Activated T-cell treated with anti-CD3 and anti-CD28 coated beads, Interleukin-2, amount 50 U/mL, for 72 hours (primary cell): ENCODE measurements at regions not wholly inside any gene's neighbourhood (a gene's known extent, or its start where the extent isn't known, plus 50 kb on each side); places are given as distances from the start of the nearest gene placed in this dataset.

Experiments
- ATAC-seq, 2 donors: fragments of 150-1000 bp; cut with Tn5 transposase; replicated peaks in 1 of 2; 2 replicates each; pipeline ENCODE4 v1.10.0; 2021; ENCODE audit warnings: moderate library complexity in 2 of 2, mild to moderate bottlenecking in 1 of 2
- DNase-seq, 2 donors: peaks; one replicate each; pipeline ENCODE4 v3.0.0; 2021 to 2022; ENCODE audit warnings: mixed read lengths in 1 of 2
- H3K27ac Mint-ChIP-seq: one replicate; pipeline ENCODE4 v1.8.0; 2022; ENCODE audit warnings: mild to moderate bottlenecking, moderate library complexity, mixed read lengths
- H3K27me3 Mint-ChIP-seq: one replicate; pipeline ENCODE4 v1.8.0; 2022; ENCODE audit warnings: low read depth, mixed read lengths
- H3K36me3 Mint-ChIP-seq, 2 donors: one replicate each; pipeline ENCODE4 v1.8.0; 2022; ENCODE audit warnings: mixed read lengths in 2 of 2, mild to moderate bottlenecking in 1 of 2; ENCODE audit not compliant: insufficient read depth in 2 of 2
- H3K4me1 Mint-ChIP-seq: one replicate; pipeline ENCODE4 v1.8.0; 2022; ENCODE audit warnings: low read depth, mixed read lengths
- H3K4me3 Mint-ChIP-seq, 2 donors: one replicate each; pipeline ENCODE4 v1.8.0; 2022; ENCODE audit warnings: mild to moderate bottlenecking in 2 of 2, mixed read lengths in 2 of 2, moderate library complexity in 2 of 2
- H3K9me3 Mint-ChIP-seq, 2 donors: one replicate each; pipeline ENCODE4 v1.8.0; 2022; ENCODE audit warnings: mixed read lengths in 2 of 2

DNA sequence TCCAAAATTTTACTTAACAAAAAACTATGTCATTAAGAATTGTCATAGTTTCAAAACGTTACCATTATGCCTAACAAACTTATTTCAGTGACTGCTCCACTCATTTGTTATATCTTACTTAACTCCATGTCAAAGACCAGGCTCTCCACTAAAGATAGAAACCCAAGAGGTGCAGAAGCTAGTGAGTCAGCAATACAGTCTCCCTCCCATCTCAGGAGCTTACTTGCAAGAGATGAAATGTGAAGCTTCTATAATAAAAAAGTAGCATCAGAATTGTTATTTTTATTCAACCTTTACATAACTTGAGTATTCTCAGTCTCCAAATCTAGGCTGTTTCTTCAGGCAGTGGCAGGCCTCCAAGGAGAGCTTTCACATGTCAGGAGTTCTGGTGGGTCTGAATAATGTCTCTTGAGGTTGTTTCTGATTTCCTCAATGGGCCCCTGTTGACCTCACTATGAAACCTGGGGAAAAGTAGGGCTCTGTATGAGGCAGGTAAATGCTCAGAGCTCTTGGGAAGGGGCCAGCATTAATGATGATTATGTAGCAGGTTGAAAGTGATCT, 242.0 kb downstream of the NDFIP2 start:
- no peak overlapping the region for H3K27ac Mint-ChIP-seq
- no peaks in the 10 kb centered on the region for H3K4me1 Mint-ChIP-seq
- DNase-seq (no peak), ATAC-seq (no peak)
- H3K9me3 Mint-ChIP-seq, result peaks cover 0 to 1% of the 10 kb centered on the region in 2 donors
- no peaks in the 10 kb centered on the region for H3K36me3 Mint-ChIP-seq
- no peaks in the 10 kb centered on the region for H3K27me3 Mint-ChIP-seq
- no peak overlapping the region for H3K4me3 Mint-ChIP-seq

DNA sequence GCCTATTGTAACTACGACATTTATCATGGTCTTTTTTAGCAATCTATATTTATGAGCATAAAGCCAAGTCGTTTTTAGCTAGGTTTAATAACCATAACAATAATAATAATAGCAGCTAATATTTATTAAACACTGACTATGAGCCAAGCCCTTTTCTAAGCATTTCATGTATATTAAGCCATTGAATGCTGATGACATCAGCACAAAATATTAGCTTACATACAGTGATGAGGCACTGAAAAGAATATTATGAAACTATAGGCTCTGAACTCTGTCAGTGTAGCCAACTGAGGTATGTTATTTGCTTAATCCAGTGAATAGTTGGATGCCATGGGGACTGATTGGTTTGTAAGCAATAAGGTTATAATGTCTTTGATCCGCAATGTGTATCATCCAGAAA, 235.2 kb downstream of the NDFIP2 start:
- no peak overlapping the region for H3K27ac Mint-ChIP-seq
- H3K4me1 Mint-ChIP-seq, result no peaks in the 10 kb centered on the region

DNA sequence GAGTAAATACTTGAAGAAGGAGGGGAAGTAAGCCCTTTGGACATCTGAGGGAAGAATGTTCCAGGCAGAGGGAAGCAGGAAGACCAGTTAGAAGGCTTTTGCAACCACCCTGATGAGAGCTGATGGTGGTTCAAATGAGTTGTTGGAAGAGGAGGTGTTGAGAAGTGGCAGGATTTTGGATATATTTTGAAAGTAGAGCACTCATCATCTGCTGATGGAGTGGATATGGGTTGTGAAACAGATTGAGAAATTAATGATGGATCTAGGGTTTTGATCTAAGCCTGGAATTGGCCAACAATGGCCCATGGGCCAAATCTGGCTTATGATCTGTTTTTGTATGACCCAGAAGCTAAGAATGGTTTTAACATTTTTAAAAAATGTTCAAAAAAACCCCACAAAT, 230.7 kb downstream of the NDFIP2 start:
- no peak overlapping the region for H3K4me3 Mint-ChIP-seq
- H3K36me3 Mint-ChIP-seq, result no peaks in the 10 kb centered on the region
- peaks cover 0 to 3% of the 10 kb centered on the region in 2 donors for H3K9me3 Mint-ChIP-seq
- H3K27me3 Mint-ChIP-seq, result no peaks in the 10 kb centered on the region
- H3K4me1 Mint-ChIP-seq, result no peaks in the 10 kb centered on the region
- no peak for ATAC-seq
- DNase-seq, result no peak
- H3K27ac Mint-ChIP-seq, result no peak overlapping the region

More for the DNA sequence above, 235.2 kb downstream of the NDFIP2 start:
- no peak for ATAC-seq
- Mint-ChIP-seq H3K36me3 (no peaks in the 10 kb centered on the region), H3K27me3 (no peaks in the 10 kb centered on the region), H3K4me3 (no peak overlapping the region), H3K9me3 (peaks cover 0 to 4% of the 10 kb centered on the region in 2 donors)
- DNase-seq, result no peak

DNA sequence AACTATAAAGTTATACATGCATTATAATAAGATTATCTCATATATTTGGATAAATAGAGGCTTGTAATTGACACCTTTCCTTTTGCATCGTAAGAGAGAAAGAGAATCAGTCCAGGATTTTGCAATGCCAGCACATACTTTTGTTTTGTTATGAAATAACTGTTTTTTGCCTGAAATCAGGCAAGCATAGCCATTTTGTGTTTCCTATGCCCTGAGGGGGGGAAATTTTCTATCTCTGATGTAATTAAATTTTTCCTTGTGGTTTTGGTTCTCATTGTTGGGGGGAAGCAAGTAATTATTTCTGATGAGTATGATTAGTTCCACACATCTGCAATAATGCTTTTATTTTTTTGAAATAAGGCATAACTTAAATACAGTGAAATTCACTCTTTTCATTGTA, 229.4 kb downstream of the NDFIP2 start:
- no peak for DNase-seq
- Mint-ChIP-seq H3K27me3 (no peaks in the 10 kb centered on the region), H3K36me3 (no peaks in the 10 kb centered on the region), H3K4me3 (no peak overlapping the region), H3K9me3 (peaks cover 0 to 3% of the 10 kb centered on the region in 2 donors), H3K27ac (no peak overlapping the region), H3K4me1 (no peaks in the 10 kb centered on the region)
- ATAC-seq, result no peak

DNA sequence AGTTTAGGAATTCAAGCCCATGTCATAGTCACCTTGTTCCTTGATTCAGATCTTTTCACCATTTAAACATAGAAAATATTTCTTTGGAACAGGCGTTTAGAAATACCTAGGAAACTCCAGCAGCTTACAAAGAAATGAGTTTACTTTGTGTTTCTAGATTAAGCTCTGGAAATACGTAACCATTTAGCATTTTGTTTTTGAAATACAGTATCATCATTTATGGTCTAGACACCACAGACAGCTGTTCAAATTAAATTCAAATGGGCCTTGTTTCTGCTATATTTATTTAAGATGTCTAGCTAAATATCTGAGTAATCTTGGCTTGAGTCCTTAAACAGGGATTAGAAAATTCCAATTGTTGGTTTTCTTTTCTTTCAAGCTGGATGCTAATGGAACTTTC, 228.5 kb downstream of the NDFIP2 start:
- Mint-ChIP-seq H3K27me3 (no peaks in the 10 kb centered on the region), H3K4me1 (no peaks in the 10 kb centered on the region), H3K27ac (no peak overlapping the region), H3K4me3 (no peak overlapping the region), H3K9me3 (peaks cover 0 to 3% of the 10 kb centered on the region in 2 donors), H3K36me3 (no peaks in the 10 kb centered on the region)
- no peak for ATAC-seq
- no peak for DNase-seq

DNA sequence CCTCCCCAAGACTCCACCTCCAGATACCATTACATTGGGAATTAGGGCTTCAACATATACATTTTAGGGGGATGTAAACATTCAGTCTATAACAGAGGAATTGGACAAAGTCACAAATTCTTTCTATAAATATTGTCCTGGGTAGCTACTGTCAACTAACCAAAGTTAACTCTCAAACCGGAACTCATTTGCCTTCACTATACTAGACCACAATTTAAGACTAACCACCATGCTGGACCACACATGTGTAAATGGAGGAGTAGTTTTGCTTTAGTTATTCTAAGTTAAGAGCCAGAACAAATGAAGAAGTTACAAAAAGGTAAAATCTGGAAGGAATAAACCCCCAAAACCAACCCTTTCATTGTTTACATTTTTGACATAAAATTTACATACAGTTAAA, 222.8 kb downstream of the NDFIP2 start:
- Mint-ChIP-seq H3K4me1 (no peaks in the 10 kb centered on the region), H3K9me3 (no peaks in the 10 kb centered on the region), H3K4me3 (no peak overlapping the region), H3K27ac (no peak overlapping the region), H3K27me3 (no peaks in the 10 kb centered on the region), H3K36me3 (no peaks in the 10 kb centered on the region)
- DNase-seq, result no peak
- no peak for ATAC-seq

DNA sequence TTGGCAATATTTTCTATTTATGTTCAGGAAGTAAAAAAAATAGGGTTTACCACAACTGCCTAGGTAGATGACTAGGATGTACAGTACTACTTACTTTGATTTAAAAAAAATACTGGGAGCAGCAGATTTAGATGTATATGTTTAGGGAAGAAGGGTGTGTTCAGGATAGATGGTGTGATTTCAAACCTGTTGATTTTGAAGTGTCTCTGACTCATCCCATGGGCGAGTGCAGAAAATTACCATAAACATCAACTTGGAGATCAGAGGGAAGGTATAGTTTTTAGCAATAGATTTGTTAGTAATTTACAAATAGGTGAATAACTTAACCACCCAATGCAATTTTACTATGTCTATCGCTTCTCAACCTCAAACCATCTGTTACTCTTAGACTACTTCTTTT, 214.8 kb downstream of the NDFIP2 start:
- H3K9me3 Mint-ChIP-seq, result no peaks in the 10 kb centered on the region
- no peaks in the 10 kb centered on the region for H3K36me3 Mint-ChIP-seq
- no peak overlapping the region for H3K27ac Mint-ChIP-seq
- DNase-seq (no peak), ATAC-seq (no peak)
- H3K4me3 Mint-ChIP-seq, result no peak overlapping the region
- H3K4me1 Mint-ChIP-seq, result no peaks in the 10 kb centered on the region
- no peaks in the 10 kb centered on the region for H3K27me3 Mint-ChIP-seq

DNA sequence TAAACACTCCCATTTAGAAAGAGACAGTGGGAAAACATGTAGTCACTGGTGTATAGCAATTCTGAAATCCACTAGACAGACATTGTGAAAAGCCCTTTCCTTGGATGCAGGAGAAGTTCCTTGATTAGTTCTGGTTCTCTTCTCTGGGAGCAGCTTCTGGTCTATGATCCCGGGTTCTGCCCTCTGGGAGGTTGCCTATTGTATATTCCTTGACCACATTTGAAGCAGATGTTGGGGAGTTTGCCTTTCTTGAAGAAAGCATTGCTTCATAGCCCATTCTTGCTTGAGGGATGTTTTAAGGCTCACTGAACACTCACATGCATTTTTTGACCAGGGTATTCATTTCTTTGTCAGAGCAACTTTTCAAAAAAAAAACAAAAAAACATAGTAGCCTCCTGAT, 211.9 kb downstream of the NDFIP2 start:
- H3K4me3 Mint-ChIP-seq, result no peak overlapping the region
- H3K9me3 Mint-ChIP-seq, result no peaks in the 10 kb centered on the region
- ATAC-seq, result no peak
- H3K36me3 Mint-ChIP-seq, result no peaks in the 10 kb centered on the region
- H3K27me3 Mint-ChIP-seq, result no peaks in the 10 kb centered on the region
- no peaks in the 10 kb centered on the region for H3K4me1 Mint-ChIP-seq
- no peak overlapping the region for H3K27ac Mint-ChIP-seq
- no peak for DNase-seq

DNA sequence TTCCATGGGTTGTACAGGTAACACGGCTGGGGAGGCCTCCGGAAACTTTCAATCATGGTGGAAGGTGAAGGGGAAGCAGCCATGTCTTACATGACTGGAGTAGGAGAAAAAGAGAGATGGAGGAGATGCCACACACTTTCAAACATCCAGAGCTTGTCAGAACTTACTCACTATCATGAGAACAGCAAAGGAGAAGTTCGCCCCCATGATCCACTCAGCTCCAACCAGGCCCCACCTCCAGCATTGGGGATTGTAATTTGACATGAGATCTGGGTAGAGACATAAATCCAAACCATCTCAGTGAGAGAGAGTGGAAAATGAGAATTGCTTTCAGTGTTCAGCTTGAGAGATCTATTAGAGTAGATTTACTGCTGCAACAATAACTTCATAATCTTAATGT, 210.9 kb downstream of the NDFIP2 start:
- Mint-ChIP-seq H3K27me3 (no peaks in the 10 kb centered on the region), H3K36me3 (no peaks in the 10 kb centered on the region), H3K4me3 (no peak overlapping the region), H3K9me3 (no peaks in the 10 kb centered on the region), H3K4me1 (no peaks in the 10 kb centered on the region), H3K27ac (no peak overlapping the region)
- no peak for ATAC-seq
- DNase-seq, result no peak

DNA sequence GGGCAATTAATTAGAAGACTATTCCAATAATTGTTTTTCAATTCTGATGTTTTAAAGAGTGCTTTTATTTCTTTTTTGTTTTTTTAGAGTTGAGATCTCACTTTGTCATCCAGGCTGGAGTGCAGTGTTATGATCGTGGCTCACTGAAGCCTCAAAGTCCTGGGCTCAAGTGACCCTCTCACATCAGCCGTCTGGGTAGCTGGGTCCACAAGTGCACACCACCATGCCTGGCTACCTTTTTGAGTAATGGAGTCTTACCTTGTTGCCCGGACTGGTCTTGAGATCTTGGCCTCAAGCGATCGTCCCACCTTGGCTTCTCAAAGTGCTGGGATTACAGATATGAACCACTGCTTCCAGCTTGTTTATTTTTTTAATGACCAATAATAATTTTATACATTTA, 207.8 kb downstream of the NDFIP2 start:
- Mint-ChIP-seq H3K27me3 (no peaks in the 10 kb centered on the region), H3K27ac (no peak overlapping the region), H3K9me3 (no peaks in the 10 kb centered on the region), H3K4me3 (no peak overlapping the region), H3K4me1 (no peaks in the 10 kb centered on the region), H3K36me3 (no peaks in the 10 kb centered on the region)
- ATAC-seq (no peak), DNase-seq (no peak)

DNA sequence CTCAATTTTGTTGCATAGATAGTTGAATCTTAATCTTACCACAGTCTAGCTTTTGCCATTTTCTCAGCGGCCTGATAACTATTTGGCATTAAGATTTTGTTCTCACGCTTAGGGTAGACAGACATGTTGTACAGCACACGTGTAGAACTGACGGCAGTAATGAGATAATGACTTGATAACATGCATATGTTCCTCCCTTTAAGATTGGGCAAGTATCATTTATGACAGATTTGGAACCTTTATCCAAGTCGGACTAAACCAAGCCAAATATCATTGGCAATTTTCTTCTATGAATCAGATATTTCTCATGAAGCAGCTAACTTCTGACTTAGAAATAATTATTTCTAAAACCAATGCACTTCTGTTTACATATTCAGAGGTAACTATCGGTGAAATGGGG, 205.5 kb downstream of the NDFIP2 start:
- H3K27me3 Mint-ChIP-seq, result no peaks in the 10 kb centered on the region
- H3K36me3 Mint-ChIP-seq, result no peaks in the 10 kb centered on the region
- peaks cover 2 to 4% of the 10 kb centered on the region in 2 donors for H3K9me3 Mint-ChIP-seq
- no peaks in the 10 kb centered on the region for H3K4me1 Mint-ChIP-seq
- DNase-seq (no peak), ATAC-seq (no peak)
- no peak overlapping the region for H3K4me3 Mint-ChIP-seq
- no peak overlapping the region for H3K27ac Mint-ChIP-seq

DNA sequence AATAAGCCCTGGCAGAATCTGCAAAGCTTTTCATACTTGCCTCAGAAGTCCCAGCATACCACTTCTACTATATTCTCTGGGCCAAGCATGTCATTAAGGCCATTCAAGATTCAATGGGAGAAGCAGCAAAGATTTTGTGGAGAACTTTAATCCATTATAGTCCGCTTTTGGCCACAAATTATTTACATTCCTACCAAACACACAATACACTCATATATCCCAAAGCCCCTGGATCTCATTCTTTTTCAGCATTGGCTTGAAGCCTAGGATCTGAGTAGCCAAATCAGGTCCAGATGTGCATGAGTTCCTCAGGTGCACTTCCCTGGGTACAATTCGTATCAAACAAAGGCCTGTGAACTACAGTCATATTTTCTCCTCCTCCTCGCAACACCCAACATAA, 203.4 kb downstream of the NDFIP2 start:
- Mint-ChIP-seq H3K9me3 (peaks cover 2 to 4% of the 10 kb centered on the region in 2 donors), H3K27me3 (peaks cover 3% of the 10 kb centered on the region), H3K36me3 (no peaks in the 10 kb centered on the region), H3K27ac (no peak overlapping the region), H3K4me1 (no peaks in the 10 kb centered on the region), H3K4me3 (no peak overlapping the region)
- ATAC-seq (no peak), DNase-seq (no peak)

DNA sequence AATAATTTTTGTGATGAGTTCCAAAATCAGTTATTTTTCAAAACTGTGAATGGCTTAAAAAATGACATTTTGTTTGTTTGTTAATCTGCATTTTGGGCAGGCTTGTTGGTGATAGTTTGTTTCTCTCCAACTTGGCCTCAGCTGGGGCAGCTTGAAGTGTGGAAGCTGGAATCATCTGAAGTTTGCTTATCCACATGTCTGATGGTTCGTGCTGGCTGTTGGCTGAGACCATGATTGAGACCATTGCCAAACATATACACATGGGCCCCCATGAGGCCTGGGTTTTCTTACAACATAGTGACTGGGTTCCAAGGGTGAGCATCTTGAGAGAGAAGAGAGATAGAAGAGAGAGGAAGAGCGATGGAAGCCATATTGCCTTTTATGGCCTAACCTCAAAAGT, 201.2 kb downstream of the NDFIP2 start:
- Mint-ChIP-seq H3K27ac (no peak overlapping the region), H3K9me3 (peaks cover 2 to 4% of the 10 kb centered on the region in 2 donors), H3K27me3 (peaks cover 7% of the 10 kb centered on the region), H3K4me3 (no peak overlapping the region), H3K4me1 (no peaks in the 10 kb centered on the region), H3K36me3 (no peaks in the 10 kb centered on the region)
- DNase-seq (no peak), ATAC-seq (no peak)

DNA sequence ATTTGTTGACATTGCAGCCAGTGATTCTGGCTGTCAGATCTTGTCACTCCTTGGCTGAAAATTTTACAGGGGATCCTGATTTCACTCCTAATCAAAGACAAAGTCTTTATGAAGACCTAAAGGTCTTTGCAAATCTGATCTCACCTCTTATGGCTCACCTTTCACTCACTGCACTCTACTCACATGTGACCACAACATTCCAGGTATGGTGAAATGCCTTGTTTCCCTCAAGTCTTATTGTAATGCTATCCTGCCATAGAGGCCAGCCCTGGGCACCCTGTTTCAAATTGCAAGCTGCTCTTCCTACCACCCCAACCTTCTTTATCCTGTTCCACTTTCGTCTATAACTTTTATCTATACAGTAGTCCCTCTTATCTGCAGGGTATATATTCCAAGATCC, 200.1 kb downstream of the NDFIP2 start:
- peaks cover 2 to 4% of the 10 kb centered on the region in 2 donors for H3K9me3 Mint-ChIP-seq
- no peaks in the 10 kb centered on the region for H3K4me1 Mint-ChIP-seq
- H3K27me3 Mint-ChIP-seq, result peaks cover 7% of the 10 kb centered on the region
- no peak overlapping the region for H3K4me3 Mint-ChIP-seq
- ATAC-seq (no peak), DNase-seq (no peak)
- H3K36me3 Mint-ChIP-seq, result no peaks in the 10 kb centered on the region
- H3K27ac Mint-ChIP-seq, result no peak overlapping the region
